ENCODE measurements at regions not wholly inside any gene's neighbourhood (a gene's known extent, or its start where the extent isn't known, plus 50 kb on each side); places are given as distances from the start of the nearest gene placed in this dataset.

- no peak for TF ChIP-seq CTCF (IDR thresholded peaks at IDR 0.05; ENCODE audit: low read length)
- no peak for TF ChIP-seq EZH2 (IDR thresholded peaks at IDR 0.05; ENCODE audit: borderline replicate concordance, low read length)
These were observed 482.8 kb upstream of the HTR2C start for GRCh38 chrX:114101081-114101480.

All from OCI-LY1 (cell line).